WI38 (cell line): ENCODE measurements at regions not wholly inside any gene's neighbourhood (a gene's known extent, or its start where the extent isn't known, plus 50 kb on each side); places are given as distances from the start of the nearest gene placed in this dataset.

Source experiments
- H3K4me3 ChIP-seq: 2 replicates; pipeline ENCODE4 v1.5.1; 2011; ENCODE audit warnings: low read depth, mild to moderate bottlenecking, control low read depth, low read length
- TF ChIP-seq, protein P1 (sequence below): IDR thresholded peaks from 2 replicates; pipeline ENCODE4 v1.5.1; 2012; ENCODE audit warnings: low read depth, mild to moderate bottlenecking, control low read depth, low read length

DNA sequence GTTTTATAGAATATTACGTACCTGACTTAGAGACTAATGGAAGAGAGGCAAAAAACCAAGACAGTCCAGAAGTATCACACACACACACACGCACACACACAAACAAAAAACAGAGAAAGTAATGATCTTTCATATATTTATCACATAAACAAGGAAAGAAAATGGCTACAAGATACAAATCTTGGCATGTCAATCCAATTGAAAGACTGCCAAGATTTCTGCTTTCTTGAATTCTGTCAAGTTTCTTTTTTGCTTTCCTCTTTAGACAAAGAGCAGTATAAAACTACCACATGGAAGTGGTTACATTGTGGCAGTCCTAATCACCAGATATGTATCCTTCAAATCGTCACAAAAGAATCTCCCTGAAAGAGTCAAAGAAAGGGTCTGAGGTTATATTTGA is 2097.4 kb upstream of the AGA start:
- no peak overlapping the region for H3K4me3 ChIP-seq
- TF ChIP-seq, protein P1, sequence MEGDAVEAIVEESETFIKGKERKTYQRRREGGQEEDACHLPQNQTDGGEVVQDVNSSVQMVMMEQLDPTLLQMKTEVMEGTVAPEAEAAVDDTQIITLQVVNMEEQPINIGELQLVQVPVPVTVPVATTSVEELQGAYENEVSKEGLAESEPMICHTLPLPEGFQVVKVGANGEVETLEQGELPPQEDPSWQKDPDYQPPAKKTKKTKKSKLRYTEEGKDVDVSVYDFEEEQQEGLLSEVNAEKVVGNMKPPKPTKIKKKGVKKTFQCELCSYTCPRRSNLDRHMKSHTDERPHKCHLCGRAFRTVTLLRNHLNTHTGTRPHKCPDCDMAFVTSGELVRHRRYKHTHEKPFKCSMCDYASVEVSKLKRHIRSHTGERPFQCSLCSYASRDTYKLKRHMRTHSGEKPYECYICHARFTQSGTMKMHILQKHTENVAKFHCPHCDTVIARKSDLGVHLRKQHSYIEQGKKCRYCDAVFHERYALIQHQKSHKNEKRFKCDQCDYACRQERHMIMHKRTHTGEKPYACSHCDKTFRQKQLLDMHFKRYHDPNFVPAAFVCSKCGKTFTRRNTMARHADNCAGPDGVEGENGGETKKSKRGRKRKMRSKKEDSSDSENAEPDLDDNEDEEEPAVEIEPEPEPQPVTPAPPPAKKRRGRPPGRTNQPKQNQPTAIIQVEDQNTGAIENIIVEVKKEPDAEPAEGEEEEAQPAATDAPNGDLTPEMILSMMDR, result no peak

DNA sequence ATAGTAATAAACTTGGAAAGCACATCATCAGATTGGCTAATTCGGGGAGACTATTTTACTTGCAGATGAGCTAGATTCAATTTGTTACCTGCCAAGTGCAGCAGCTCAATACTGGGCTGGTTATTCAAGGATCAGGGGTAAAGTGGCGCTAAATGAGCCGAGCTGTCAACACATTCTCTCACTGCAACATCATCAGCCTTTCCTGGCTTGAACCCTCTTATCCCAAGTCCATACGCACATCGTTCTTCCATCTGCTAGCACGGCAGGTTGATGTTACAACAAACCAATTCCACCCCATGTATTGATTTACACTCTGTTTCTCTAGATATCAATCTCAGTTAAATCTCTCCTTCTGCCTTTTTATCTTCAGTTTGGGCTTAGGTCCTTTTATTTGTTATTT is 2101.5 kb upstream of the AGA start:
- TF ChIP-seq, protein P1, result no peak
- no peak overlapping the region for H3K4me3 ChIP-seq

DNA sequence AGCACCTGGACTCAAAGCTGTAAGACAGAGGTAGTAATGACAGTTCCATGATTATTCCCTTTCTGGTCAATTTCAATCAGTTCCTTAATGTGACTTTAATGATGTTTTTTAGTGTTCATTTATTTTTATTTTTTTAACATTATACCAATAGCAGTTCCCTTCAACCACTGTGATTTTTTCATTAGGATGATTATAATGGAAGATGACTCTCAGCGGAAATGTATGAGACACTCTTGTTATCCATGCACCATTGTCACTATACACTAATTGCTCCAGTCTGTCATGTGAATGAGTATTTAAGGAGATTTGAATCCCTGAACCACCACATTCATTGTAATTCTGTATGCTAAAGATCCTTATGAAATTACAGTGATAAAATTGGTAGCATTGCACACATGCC is 2102.3 kb upstream of the AGA start:
- TF ChIP-seq, protein P1, result no peak
- H3K4me3 ChIP-seq, result no peak overlapping the region

DNA sequence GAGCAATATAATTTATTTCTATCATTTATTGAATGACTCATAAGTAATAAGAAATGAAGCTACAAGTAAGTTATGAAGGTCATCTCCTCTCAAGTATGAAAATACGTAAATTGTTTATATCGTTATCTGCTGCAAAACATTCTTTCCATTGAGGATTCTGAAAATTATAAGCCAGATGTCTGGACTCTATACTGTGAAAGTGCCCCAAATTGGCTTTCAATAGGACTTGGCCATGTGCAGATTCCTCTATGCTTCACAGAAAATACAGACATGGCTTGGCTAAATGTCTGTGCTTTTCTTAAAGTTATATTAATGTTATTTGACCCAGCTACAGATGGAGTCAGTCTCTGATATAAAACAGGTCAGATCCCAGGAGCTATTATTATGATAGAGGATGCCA is 2109.9 kb upstream of the AGA start:
- no peak overlapping the region for H3K4me3 ChIP-seq
- TF ChIP-seq, protein P1, result no peak

DNA sequence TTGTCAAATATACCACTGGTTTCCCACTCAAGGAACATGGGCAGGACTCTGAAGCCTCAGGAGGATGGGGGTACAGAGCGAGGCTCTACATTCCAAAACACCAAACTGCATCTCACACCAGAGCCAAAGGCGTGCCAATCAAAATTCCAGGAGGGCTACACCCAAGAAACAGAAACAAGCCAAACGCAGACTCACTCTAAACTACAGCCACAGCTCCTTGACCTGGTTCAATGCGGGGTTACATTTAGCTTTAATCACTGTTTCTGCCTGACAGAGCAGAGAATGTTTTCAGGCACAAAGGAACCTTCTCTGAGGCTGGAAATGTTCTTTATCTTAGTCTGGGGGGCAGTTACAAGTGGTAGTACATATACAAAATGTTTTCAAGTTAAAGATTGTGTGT is 2121.5 kb upstream of the AGA start:
- H3K4me3 ChIP-seq, result no peak overlapping the region
- TF ChIP-seq, protein P1, result no peak

DNA sequence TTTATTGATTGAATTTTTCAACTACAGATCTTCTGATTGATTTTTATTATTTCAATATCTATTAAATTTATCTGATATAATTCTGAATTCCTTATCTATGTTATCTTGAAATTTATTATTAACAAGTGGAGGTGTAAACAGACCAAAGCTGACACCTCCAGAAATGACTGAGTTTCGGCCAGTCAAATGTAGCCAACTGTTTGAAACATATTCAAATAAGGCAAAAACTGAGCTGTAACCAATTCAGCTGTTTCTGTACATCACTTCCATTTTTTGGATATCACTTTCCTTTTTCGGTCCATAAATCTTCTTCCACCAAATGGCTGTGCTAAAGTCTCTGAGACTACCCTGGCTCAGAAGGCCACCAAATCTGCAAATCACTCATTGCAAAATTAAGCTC is 2127.3 kb upstream of the AGA start:
- no peak overlapping the region for H3K4me3 ChIP-seq
- TF ChIP-seq, protein P1, result no peak

DNA sequence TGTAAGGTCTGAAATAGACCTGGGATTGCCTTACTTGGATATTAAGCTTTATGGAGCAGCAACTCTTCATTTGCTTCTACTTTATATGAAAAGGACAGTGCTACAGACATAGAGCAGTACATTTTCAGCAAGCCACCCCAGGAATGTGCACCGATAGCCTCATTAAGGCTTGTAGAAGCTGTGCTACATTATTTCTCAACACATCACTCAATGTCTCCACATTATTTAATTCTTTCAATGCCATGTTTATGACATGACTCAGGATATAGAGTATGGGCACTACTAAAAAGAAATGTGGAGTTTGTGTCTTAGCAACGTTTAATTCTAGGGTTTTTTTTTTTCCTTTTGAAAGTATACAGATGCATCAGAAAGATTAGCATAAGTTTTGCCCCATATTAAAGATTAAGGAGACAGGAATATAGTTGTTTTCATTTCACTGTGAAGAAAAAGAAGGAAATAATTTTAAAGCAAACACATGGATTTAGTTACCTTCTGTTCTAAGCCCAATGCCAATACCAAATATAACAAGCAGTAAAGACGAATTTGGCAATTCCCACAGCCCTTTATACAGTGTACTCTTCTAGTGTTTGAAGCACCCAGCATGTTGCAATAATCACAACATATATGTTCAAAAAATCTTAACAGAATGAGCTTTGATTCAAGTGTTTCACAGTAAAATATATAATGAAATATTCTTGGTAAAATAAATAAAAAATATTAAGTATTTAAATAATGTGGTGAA is 2140.1 kb upstream of the AGA start:
- TF ChIP-seq, protein P1, result no peak
- no peak overlapping the region for H3K4me3 ChIP-seq
